ENCODE measurements at regions not wholly inside any gene's neighbourhood (a gene's known extent, or its start where the extent isn't known, plus 50 kb on each side); places are given as distances from the start of the nearest gene placed in this dataset.

DNA sequence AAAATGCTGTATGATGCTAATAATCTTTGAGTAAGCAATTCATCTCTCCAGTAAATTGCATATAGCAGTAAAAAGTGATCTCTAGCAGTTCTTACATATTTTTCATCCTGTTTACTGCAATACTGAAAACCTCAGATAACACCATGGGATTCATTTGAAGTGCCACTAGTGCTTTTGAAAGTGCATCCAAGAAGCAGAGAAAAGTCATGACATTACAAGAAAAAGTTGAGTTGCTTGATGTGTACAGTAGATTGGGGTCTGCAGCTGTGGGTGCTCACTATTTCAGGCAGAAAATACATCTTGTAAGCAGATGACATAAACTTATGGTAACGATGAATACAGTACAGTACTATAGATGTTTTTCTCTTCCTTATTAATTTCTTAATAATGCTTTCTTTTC lies 1984.9 kb upstream of the LRRTM1 start:
- H3K9me2 ChIP-seq (replicated peaks; ENCODE audit: insufficient read depth, low read length) = no peaks in the 10 kb centered on the region
- H3K4me1 ChIP-seq (ENCODE audit: low read length) = no peaks in the 10 kb centered on the region
- H3K79me2 ChIP-seq (ENCODE audit: low read length) = no peaks in the 10 kb centered on the region
- H3K9ac ChIP-seq (ENCODE audit: low read length) = no peak overlapping the region
- no peak overlapping the region for H3K4me2 ChIP-seq (ENCODE audit: low read depth, low read length)
- H3K9me3 ChIP-seq (replicated peaks; ENCODE audit: insufficient read depth, low read length) = no peaks in the 10 kb centered on the region
- no peaks in the 10 kb centered on the region for H3K36me3 ChIP-seq (replicated peaks; ENCODE audit: insufficient read depth, low read length)
- no peaks in the 10 kb centered on the region for H3K27me3 ChIP-seq (replicated peaks; ENCODE audit: insufficient read depth, low read length)
- no peak overlapping the region for H3K4me3 ChIP-seq (ENCODE audit: low read length)
- no peak for TF ChIP-seq EZH2 (optimal IDR thresholded peaks at IDR 0.05; ENCODE audit: low read depth, low read length)
- H2AFZ ChIP-seq (ENCODE audit: low read length) = no peak overlapping the region
- no peaks in the 10 kb centered on the region for H4K20me1 ChIP-seq (ENCODE audit: insufficient read depth, low read length)
- no peaks in the 10 kb centered on the region for H3F3A ChIP-seq (ENCODE audit: insufficient read depth, low read length)
- no peak for DNase-seq
- no peak overlapping the region for H3K27ac ChIP-seq (ENCODE audit: low read length)

- DNase-seq = no peak
- Histone ChIP-seq H3K9me3 (replicated peaks; ENCODE audit: insufficient read depth, low read length) (no peaks in the 10 kb centered on the region), H3K36me3 (replicated peaks; ENCODE audit: insufficient read depth, low read length) (no peaks in the 10 kb centered on the region), H2AFZ (ENCODE audit: low read length) (no peak overlapping the region), H3K4me1 (ENCODE audit: low read length) (no peaks in the 10 kb centered on the region), H3K9ac (ENCODE audit: low read length) (no peak overlapping the region), H3K27ac (ENCODE audit: low read length) (no peak overlapping the region), H3K27me3 (replicated peaks; ENCODE audit: insufficient read depth, low read length) (no peaks in the 10 kb centered on the region), H3K4me2 (ENCODE audit: low read depth, low read length) (no peak overlapping the region), H3F3A (ENCODE audit: insufficient read depth, low read length) (no peaks in the 10 kb centered on the region), H3K9me2 (replicated peaks; ENCODE audit: insufficient read depth, low read length) (no peaks in the 10 kb centered on the region), H3K4me3 (ENCODE audit: low read length) (no peak overlapping the region), H3K79me2 (ENCODE audit: low read length) (no peaks in the 10 kb centered on the region), H4K20me1 (ENCODE audit: insufficient read depth, low read length) (no peaks in the 10 kb centered on the region)
- no peak for TF ChIP-seq EZH2phosphoT487 (IDR thresholded peaks at IDR 0.05; ENCODE audit: low read length)
- TF ChIP-seq, protein P1, sequence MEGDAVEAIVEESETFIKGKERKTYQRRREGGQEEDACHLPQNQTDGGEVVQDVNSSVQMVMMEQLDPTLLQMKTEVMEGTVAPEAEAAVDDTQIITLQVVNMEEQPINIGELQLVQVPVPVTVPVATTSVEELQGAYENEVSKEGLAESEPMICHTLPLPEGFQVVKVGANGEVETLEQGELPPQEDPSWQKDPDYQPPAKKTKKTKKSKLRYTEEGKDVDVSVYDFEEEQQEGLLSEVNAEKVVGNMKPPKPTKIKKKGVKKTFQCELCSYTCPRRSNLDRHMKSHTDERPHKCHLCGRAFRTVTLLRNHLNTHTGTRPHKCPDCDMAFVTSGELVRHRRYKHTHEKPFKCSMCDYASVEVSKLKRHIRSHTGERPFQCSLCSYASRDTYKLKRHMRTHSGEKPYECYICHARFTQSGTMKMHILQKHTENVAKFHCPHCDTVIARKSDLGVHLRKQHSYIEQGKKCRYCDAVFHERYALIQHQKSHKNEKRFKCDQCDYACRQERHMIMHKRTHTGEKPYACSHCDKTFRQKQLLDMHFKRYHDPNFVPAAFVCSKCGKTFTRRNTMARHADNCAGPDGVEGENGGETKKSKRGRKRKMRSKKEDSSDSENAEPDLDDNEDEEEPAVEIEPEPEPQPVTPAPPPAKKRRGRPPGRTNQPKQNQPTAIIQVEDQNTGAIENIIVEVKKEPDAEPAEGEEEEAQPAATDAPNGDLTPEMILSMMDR (IDR thresholded peaks at IDR 0.05; ENCODE audit: low read length) = no peak
- TF ChIP-seq EZH2 (optimal IDR thresholded peaks at IDR 0.05; ENCODE audit: low read depth, low read length) = no peak
Observed at GRCh38 chr2:82283075-82283474, 1978.5 kb upstream of the LRRTM1 start.

DNA sequence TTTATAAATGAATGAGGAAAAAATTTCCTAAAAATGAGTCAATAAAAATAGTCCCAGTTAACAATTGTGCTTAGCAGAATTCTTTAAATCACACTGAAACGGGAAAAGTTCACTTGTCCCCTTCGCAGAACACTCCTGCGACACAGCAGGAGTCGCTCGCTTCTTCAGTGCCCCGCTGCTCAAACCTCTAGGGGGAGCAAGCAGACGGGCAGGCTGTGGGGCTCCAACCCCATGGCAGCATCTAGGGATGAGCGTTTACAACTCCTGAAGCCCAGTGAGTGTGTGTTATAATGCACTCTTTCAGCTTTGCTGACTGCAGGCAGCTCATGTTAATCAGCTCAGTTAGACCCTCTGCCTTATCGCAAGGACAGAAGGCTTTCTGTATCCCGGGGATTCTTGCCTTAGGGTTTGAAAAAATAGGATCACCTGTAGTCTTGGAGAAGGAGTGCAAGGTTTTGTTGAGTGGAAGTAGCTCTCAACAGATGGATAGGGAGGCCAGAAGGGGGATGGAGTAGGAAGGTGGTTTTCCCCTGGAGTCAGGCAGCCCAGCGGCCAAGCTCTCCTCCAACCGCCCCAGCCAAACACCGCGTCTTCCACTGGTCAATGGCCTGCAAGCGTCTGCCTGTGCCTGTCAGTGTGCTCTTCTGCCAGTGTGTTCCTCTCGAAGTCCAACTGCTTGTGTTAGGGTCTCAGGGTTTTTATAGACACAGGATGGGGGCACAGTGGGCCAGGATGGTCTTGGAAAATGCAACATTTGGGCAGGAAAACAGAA lies 1977.7 kb upstream of the LRRTM1 start:
- no peak overlapping the region for H2AFZ ChIP-seq (ENCODE audit: low read length)
- no peaks in the 10 kb centered on the region for H3K9me2 ChIP-seq (replicated peaks; ENCODE audit: insufficient read depth, low read length)

More for the DNA sequence above, 1977.7 kb upstream of the LRRTM1 start:
- H3F3A ChIP-seq (ENCODE audit: insufficient read depth, low read length) = no peaks in the 10 kb centered on the region
- no peaks in the 10 kb centered on the region for H3K36me3 ChIP-seq (replicated peaks; ENCODE audit: insufficient read depth, low read length)
- TF ChIP-seq, protein P1 (IDR thresholded peaks at IDR 0.05; ENCODE audit: low read length) = no peak
- TF ChIP-seq EZH2 (optimal IDR thresholded peaks at IDR 0.05; ENCODE audit: low read depth, low read length) (no peak), EZH2phosphoT487 (IDR thresholded peaks at IDR 0.05; ENCODE audit: low read length) (no peak)
- no peak overlapping the region for H3K4me2 ChIP-seq (ENCODE audit: low read depth, low read length)
- H3K79me2 ChIP-seq (ENCODE audit: low read length) = no peaks in the 10 kb centered on the region
- H3K4me3 ChIP-seq (ENCODE audit: low read length) = no peak overlapping the region
- no peaks in the 10 kb centered on the region for H3K4me1 ChIP-seq (ENCODE audit: low read length)
- no peaks in the 10 kb centered on the region for H4K20me1 ChIP-seq (ENCODE audit: insufficient read depth, low read length)
- H3K9me3 ChIP-seq (replicated peaks; ENCODE audit: insufficient read depth, low read length) = no peaks in the 10 kb centered on the region
- H3K27me3 ChIP-seq (replicated peaks; ENCODE audit: insufficient read depth, low read length) = no peaks in the 10 kb centered on the region
- DNase-seq = no peak
- no peak overlapping the region for H3K27ac ChIP-seq (ENCODE audit: low read length)
- H3K9ac ChIP-seq (ENCODE audit: low read length) = no peak overlapping the region
